ENCODE measurements at regions not wholly inside any gene's neighbourhood (a gene's known extent, or its start where the extent isn't known, plus 50 kb on each side); places are given as distances from the start of the nearest gene placed in this dataset.

DNA sequence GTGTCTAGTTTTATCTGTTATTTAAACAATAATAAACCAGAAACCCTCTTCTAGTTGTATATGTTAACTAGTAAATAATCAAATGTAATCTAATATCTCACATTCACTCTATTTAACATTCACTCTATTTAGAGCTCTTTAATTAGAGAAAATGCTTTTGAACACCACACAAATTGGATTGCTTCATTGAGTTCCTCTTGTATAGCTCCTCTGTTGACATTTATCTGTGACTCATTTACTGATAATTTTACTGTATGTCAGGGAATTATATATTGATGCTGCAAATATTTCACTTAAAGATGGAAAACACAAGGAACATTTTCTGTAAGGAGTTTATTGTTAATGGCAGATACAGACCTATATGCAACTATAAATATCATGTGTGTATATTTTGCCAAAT, 594.6 kb downstream of the COL12A1 start:
- no peak for DNase-seq (ENCODE audit: low spot score)
- ChIA-PET POLR2A (ENCODE audit: low non-redundant PET) (no interaction called here), CTCF (no interaction called here)
- H3K27ac ChIP-seq, result no peak overlapping the region
- TF ChIP-seq, protein P1, sequence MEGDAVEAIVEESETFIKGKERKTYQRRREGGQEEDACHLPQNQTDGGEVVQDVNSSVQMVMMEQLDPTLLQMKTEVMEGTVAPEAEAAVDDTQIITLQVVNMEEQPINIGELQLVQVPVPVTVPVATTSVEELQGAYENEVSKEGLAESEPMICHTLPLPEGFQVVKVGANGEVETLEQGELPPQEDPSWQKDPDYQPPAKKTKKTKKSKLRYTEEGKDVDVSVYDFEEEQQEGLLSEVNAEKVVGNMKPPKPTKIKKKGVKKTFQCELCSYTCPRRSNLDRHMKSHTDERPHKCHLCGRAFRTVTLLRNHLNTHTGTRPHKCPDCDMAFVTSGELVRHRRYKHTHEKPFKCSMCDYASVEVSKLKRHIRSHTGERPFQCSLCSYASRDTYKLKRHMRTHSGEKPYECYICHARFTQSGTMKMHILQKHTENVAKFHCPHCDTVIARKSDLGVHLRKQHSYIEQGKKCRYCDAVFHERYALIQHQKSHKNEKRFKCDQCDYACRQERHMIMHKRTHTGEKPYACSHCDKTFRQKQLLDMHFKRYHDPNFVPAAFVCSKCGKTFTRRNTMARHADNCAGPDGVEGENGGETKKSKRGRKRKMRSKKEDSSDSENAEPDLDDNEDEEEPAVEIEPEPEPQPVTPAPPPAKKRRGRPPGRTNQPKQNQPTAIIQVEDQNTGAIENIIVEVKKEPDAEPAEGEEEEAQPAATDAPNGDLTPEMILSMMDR (conservative IDR thresholded peaks at IDR 0.05; ENCODE audit: low read depth), result no peak

DNA sequence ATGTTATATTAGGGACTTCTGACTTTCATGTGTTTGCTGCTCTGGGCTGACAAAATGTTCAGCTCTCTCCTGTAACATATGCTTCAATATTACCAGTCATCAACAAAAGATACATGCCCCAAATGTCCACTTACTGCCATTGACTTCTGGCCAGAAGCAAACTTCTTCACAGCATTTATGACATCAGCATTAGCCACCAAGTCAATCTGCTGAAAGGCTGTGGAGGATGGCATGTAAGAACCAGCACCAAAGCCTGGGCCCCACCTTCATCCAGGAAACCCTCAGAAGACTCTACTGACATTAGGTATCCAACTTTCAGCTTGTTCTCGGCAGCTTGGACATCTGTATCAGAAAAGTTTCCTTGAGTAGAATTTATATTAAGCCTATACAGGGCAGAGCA, 595.5 kb downstream of the COL12A1 start:
- H3K27ac ChIP-seq, result no peak overlapping the region
- CTCF ChIA-PET, result no interaction called here

DNA sequence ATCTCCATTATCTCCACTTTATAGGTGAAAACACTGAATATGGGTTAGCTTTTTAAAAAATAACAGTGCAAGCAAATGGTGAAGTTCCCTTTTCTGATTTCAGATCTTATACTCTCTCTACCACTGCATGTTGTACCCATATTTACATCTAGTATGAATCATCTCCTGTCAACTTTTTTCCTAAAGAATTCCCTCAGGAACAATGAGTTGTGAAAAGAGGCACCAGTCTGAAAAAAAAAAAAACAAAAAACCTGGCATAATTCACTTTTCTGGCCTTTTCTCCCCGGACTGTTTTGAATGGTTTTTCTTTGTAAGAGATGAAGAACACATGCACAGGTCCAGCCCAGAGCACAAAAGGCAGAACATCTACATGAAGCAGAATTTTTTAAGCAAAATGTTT, 596.0 kb downstream of the COL12A1 start:
- TF ChIP-seq, protein P1 (conservative IDR thresholded peaks at IDR 0.05; ENCODE audit: low read depth), result no peak
- ChIA-PET POLR2A (ENCODE audit: low non-redundant PET) (no interaction called here), CTCF (no interaction called here)
- DNase-seq (ENCODE audit: low spot score), result no peak
- no peak overlapping the region for H3K27ac ChIP-seq

More for the DNA sequence above, 595.5 kb downstream of the COL12A1 start:
- POLR2A ChIA-PET (ENCODE audit: low non-redundant PET), result no interaction called here
- DNase-seq (ENCODE audit: low spot score), result no peak
- TF ChIP-seq, protein P1 (conservative IDR thresholded peaks at IDR 0.05; ENCODE audit: low read depth), result no peak

DNA sequence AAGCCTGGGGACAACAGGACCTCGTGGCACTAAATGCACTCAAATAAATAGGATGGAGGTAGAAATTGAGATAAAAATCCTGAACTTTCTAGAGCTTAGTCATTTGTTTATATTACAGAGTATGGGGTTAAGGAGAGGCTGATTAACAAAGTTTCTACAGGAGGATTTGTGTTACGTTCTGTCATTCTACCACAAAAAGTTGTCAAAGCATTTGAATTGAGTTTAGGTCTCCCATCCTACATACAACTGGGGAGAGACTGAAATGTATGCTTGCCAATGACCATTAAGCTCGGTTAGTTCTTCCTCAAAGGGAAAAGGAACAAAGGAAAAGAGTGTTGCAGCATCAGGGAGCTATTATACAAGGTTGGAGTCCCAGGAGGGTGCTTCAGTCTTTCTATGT, 597.9 kb downstream of the COL12A1 start:
- CTCF ChIA-PET, result no interaction called here
- TF ChIP-seq, protein P1 (conservative IDR thresholded peaks at IDR 0.05; ENCODE audit: low read depth), result no peak
- H3K27ac ChIP-seq, result no peak overlapping the region
- DNase-seq (ENCODE audit: low spot score), result no peak
- POLR2A ChIA-PET (ENCODE audit: low non-redundant PET), result no interaction called here

DNA sequence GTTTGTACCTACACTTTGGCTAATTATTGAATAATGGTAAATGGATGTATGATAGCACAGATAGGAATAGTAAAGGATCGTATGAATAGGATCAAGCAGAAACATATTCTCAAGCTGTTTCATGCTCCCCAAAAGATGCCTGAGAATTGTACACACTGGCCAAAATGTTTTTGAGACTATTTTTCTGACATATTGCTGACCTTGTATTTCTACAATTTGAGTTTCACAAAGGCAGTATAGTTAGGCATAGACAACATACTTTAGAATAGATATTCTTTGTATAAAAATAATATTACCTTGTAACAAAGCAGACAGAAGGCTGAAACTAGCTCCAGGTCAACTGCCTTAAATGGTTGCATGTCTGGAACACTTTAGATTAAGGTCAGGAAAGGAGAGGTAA, 598.4 kb downstream of the COL12A1 start:
- H3K27ac ChIP-seq, result no peak overlapping the region
- CTCF ChIA-PET, result no interaction called here
- TF ChIP-seq, protein P1 (conservative IDR thresholded peaks at IDR 0.05; ENCODE audit: low read depth), result no peak
- POLR2A ChIA-PET (ENCODE audit: low non-redundant PET), result no interaction called here
- DNase-seq (ENCODE audit: low spot score), result no peak

DNA sequence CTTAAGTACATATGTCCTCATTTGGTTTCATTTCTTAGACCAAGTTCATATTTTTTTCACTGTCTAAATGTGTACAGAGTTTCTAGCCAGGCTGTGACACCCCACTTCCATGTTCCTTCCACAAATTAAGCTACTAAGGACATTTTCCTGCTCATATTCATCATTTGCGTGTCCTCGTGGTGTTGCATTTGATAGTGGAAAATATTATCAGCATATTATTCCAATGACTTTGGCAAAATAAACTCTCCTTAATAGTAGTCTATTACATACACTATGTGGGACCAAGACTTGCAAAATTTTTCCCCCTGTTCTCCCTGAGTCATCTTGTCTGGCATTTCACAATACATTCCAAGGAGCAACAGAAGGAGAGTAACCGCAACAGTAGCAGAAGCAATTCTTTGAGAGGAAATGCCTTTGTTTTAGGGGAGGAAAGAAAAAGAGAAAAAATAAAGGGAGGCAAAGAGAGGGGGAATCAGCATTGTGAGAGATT, 599.2 kb downstream of the COL12A1 start:
- ChIA-PET CTCF (no interaction called here), POLR2A (ENCODE audit: low non-redundant PET) (no interaction called here)
- H3K27ac ChIP-seq, result no peak overlapping the region
- TF ChIP-seq, protein P1 (conservative IDR thresholded peaks at IDR 0.05; ENCODE audit: low read depth), result no peak
- DNase-seq (ENCODE audit: low spot score), result peak; percentile 76
